Chondrocyte (in vitro differentiated cells): ENCODE measurements at regions not wholly inside any gene's neighbourhood (a gene's known extent, or its start where the extent isn't known, plus 50 kb on each side); places are given as distances from the start of the nearest gene placed in this dataset.

Experiments used
- DNase-seq: peaks from one replicate; pipeline ENCODE4 v3.0.0; 2021; ENCODE audit warnings: mixed read lengths, low spot score
- H3K27ac Mint-ChIP-seq: one replicate; pipeline ENCODE4 v1.8.0; 2021; ENCODE audit warnings: mild to moderate bottlenecking, moderate library complexity, mixed read lengths; ENCODE audit not compliant: unreplicated experiment
- H3K27me3 Mint-ChIP-seq: 2 replicates; pipeline ENCODE4 v1.8.0; 2021; ENCODE audit warnings: low read depth, mixed read lengths
- H3K36me3 Mint-ChIP-seq: 2 replicates; pipeline ENCODE4 v1.8.0; 2021; ENCODE audit warnings: low read depth, mixed read lengths
- H3K4me1 Mint-ChIP-seq: 2 replicates; pipeline ENCODE4 v1.8.0; 2021; ENCODE audit warnings: low read depth, mild to moderate bottlenecking, mixed read lengths
- H3K4me3 Mint-ChIP-seq: one replicate; pipeline ENCODE4 v1.8.0; 2021; ENCODE audit warnings: mild to moderate bottlenecking, moderate library complexity, mixed read lengths; ENCODE audit not compliant: unreplicated experiment
- H3K9me3 Mint-ChIP-seq: 2 replicates; pipeline ENCODE4 v1.8.0; 2021; ENCODE audit warnings: low read depth, mixed read lengths
- TF ChIP-seq, protein P1 (sequence below): fragments of 200-600 bp; sonication (generic); IDR thresholded peaks from 2 replicates; pipeline ENCODE4 v1.5.0; 2021; ENCODE audit warnings: antibody characterized with exemption, mild to moderate bottlenecking, moderate library complexity

DNA sequence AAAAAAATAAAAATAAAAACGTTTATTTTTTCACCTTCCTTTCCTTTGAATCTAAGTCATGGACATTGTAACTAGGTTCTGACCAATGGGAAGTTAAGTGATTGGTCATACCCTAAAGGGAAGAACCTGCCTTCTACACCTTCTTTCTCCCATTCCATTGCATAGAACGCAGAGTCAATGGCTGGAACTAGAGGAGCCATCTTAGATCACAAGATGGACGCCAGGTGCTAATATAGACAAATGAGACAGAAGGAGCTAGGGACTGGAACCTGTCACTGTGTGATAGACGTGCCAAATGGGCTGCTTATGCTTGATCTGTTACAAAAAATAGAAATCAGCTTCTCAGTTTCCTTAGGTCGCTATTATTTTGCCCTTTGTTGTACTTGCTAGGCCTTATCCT is 606.6 kb downstream of the MED13L start:
- Mint-ChIP-seq H3K9me3 (no peaks in the 10 kb centered on the region), H3K4me1 (no peaks in the 10 kb centered on the region), H3K27me3 (peaks cover 3% of the 10 kb centered on the region), H3K36me3 (no peaks in the 10 kb centered on the region), H3K27ac (no peak overlapping the region), H3K4me3 (no peak overlapping the region)
- DNase-seq, result no peak
- TF ChIP-seq, protein P1, sequence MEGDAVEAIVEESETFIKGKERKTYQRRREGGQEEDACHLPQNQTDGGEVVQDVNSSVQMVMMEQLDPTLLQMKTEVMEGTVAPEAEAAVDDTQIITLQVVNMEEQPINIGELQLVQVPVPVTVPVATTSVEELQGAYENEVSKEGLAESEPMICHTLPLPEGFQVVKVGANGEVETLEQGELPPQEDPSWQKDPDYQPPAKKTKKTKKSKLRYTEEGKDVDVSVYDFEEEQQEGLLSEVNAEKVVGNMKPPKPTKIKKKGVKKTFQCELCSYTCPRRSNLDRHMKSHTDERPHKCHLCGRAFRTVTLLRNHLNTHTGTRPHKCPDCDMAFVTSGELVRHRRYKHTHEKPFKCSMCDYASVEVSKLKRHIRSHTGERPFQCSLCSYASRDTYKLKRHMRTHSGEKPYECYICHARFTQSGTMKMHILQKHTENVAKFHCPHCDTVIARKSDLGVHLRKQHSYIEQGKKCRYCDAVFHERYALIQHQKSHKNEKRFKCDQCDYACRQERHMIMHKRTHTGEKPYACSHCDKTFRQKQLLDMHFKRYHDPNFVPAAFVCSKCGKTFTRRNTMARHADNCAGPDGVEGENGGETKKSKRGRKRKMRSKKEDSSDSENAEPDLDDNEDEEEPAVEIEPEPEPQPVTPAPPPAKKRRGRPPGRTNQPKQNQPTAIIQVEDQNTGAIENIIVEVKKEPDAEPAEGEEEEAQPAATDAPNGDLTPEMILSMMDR, result no peak

DNA sequence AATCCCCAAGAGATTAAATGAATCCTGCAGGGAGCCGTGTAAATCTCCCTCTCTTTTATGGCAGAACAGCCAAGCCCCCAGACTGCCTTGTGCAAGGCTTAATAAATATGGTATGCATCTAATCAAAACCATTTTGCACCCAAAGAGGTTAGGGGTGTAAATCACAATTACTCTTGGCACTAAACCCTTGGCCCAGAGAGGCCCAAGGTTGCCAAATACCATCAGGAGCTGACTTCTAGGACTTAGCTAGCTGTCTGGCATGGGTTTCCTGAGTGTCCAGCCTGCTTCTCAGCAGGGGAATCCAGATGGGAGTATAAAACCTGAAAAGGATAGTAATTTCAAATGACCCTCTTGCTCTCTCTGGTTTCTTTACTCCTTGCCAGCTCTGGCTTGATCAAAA is 610.4 kb downstream of the MED13L start:
- Mint-ChIP-seq H3K27ac (no peak overlapping the region), H3K27me3 (peaks cover 5% of the 10 kb centered on the region), H3K4me1 (no peaks in the 10 kb centered on the region), H3K4me3 (no peak overlapping the region), H3K36me3 (no peaks in the 10 kb centered on the region), H3K9me3 (no peaks in the 10 kb centered on the region)
- TF ChIP-seq, protein P1, result no peak
- no peak for DNase-seq

DNA sequence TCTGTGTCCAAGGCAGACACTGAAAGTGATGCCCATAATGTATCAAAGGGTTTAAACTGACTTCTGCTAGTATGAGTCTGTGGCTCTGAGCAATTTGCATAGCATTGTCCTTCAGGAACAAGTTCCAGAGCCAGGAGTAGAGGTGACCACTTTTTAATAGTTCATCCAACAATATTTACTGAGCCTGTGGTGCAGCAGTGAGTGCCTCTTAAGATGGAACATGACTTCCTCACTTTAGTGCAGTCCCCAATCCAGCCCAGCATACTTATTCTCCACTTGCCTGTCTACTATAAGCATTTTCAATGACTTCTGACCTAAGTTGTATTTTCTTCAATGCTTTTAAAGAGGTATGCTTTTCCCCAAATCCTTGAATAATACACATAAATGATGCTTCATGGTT is 611.3 kb downstream of the MED13L start:
- H3K9me3 Mint-ChIP-seq, result no peaks in the 10 kb centered on the region
- no peak overlapping the region for H3K27ac Mint-ChIP-seq
- peaks cover 5% of the 10 kb centered on the region for H3K27me3 Mint-ChIP-seq
- no peak overlapping the region for H3K4me3 Mint-ChIP-seq
- DNase-seq, result no peak
- H3K36me3 Mint-ChIP-seq, result no peaks in the 10 kb centered on the region
- H3K4me1 Mint-ChIP-seq, result peaks cover 3% of the 10 kb centered on the region
- TF ChIP-seq, protein P1, result no peak

DNA sequence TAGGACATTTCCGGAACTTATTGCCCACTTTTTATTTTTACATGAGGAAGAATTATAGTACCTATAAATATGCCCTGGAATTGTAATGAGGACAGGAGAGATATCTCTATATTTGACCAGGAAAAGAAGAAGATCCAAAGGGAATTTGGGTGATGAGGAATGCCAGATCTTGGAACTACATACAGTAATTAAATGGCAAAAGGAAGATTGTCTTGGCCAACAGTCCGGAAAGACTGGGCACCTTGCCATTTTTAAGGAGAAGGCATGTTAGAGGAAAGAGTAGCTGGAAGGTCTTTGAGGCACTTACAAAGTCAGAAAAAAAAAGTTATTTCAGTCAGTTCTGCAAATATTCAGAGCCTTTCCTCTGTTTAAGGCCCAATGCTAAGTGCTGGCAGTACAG is 616.4 kb downstream of the MED13L start:
- no peaks in the 10 kb centered on the region for H3K36me3 Mint-ChIP-seq
- no peak for DNase-seq
- H3K4me1 Mint-ChIP-seq, result peaks cover 11% of the 10 kb centered on the region
- H3K27ac Mint-ChIP-seq, result peak overlapping the region; percentile 10
- peaks cover 1% of the 10 kb centered on the region for H3K27me3 Mint-ChIP-seq
- H3K9me3 Mint-ChIP-seq, result no peaks in the 10 kb centered on the region
- no peak overlapping the region for H3K4me3 Mint-ChIP-seq
- TF ChIP-seq, protein P1, result no peak

DNA sequence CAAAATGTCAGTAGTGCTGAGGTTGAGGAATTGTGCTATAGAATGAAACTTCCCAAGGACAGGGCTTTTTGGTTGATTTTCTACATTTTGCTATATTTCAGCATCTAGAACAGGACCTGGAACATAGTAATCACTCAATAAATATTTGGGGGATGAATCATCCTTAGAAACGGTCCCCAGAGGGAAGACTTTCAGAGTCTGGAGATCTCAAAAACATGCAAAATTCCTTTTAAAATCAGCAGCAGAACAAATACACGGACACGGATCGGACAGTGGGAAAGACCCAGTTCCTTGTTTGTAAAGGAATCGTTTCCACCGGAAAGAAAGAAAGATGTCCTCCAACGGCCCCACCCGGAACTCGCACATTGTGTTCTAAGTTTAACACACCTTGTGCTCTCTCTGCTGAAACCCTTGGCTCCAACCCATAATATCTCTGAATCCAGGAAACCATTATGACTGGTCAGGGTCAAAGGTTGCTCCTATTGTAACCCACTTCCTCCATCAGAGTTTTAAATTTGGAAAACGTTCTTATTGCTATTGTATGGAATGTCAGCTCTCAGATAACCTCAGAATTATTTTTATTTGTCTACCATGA is 617.2 kb downstream of the MED13L start:
- DNase-seq, result no peak
- no peak overlapping the region for H3K27ac Mint-ChIP-seq
- TF ChIP-seq, protein P1, result no peak
- no peaks in the 10 kb centered on the region for H3K36me3 Mint-ChIP-seq
- no peaks in the 10 kb centered on the region for H3K9me3 Mint-ChIP-seq
- peaks cover 11% of the 10 kb centered on the region for H3K4me1 Mint-ChIP-seq
- no peak overlapping the region for H3K4me3 Mint-ChIP-seq
- peaks cover 1% of the 10 kb centered on the region for H3K27me3 Mint-ChIP-seq
